Common myeloid progenitor, CD34-positive (primary cell): ENCODE measurements at regions not wholly inside any gene's neighbourhood (a gene's known extent, or its start where the extent isn't known, plus 50 kb on each side); places are given as distances from the start of the nearest gene placed in this dataset.

Experiments
- CTCF ChIA-PET: fragments of 350-600 bp; sonication (Branson Sonifier 250); formaldehyde crosslinking; loops from one replicate; lab custom pipeline; 2021; ENCODE audit warnings: antibody characterized with exemption; lab: Charles Lee
- POLR2A ChIA-PET: fragments of 350-600 bp; sonication (Branson Sonifier 250); formaldehyde crosslinking; loops from one replicate; lab custom pipeline; 2021; ENCODE audit warnings: antibody characterized with exemption; lab: Charles Lee
- DNase-seq, 3 donors: peaks; one replicate each; pipeline versions ENCODE4 v3.0.0 to v3.0.0-alpha.2; 2013
- H3K27ac ChIP-seq, 2 experiments: 1 replicate in 1 of 2; 2 replicates in 1 of 2; pipeline ENCODE4 v1.7.0; 2013; ENCODE audit warnings: inconsistent platforms in 2 of 2, low read length in 2 of 2, mild to moderate bottlenecking in 2 of 2, low read depth in 1 of 2, moderate library complexity in 1 of 2; ENCODE audit not compliant: severe bottlenecking in 2 of 2, insufficient read depth in 1 of 2, poor library complexity in 1 of 2
- H3K27me3 ChIP-seq, 5 experiments: replicated peaks in 2 of 5; 1 replicate in 3 of 5; 2 replicates in 2 of 5; pipeline versions ENCODE4 v1.6.1 to v1.7.0; 2013; ENCODE audit warnings: low read length in 4 of 5, mild to moderate bottlenecking in 2 of 5, moderate library complexity in 2 of 5, inconsistent platforms in 1 of 5; ENCODE audit not compliant: insufficient read depth in 5 of 5, control insufficient read depth in 4 of 5
- H3K36me3 ChIP-seq, 4 experiments: 1 replicate in 2 of 4; 2 replicates in 2 of 4; pipeline versions ENCODE4 v1.6.1 to v1.7.0; 2013; ENCODE audit warnings: low read length in 3 of 4, control low read depth in 1 of 4, mild to moderate bottlenecking in 1 of 4; ENCODE audit not compliant: control insufficient read depth in 4 of 4, insufficient read depth in 4 of 4
- H3K4me1 ChIP-seq, 4 experiments: 1 replicate in 3 of 4; 2 replicates in 1 of 4; pipeline versions ENCODE4 v1.6.1 to v1.7.1; 2013; ENCODE audit warnings: low read length in 3 of 4, mild to moderate bottlenecking in 3 of 4, control low read depth in 1 of 4, inconsistent platforms in 1 of 4, moderate library complexity in 1 of 4; ENCODE audit not compliant: control insufficient read depth in 4 of 4, insufficient read depth in 4 of 4; ENCODE audit errors: control extremely low read depth in 1 of 4
- H3K4me3 ChIP-seq, 7 experiments: 1 replicate in 4 of 7; 2 replicates in 3 of 7; pipeline versions ENCODE4 v1.5.1 to v1.7.0; 2013; ENCODE audit warnings: mild to moderate bottlenecking in 7 of 7, low read length in 6 of 7, moderate library complexity in 6 of 7, inconsistent platforms in 2 of 7, low read depth in 2 of 7, control low read depth in 1 of 7; ENCODE audit not compliant: insufficient read depth in 4 of 7, control insufficient read depth in 1 of 7; ENCODE audit errors: extremely low read depth in 1 of 7
- H3K9me3 ChIP-seq, 5 experiments: 1 replicate in 4 of 5; 2 replicates in 1 of 5; pipeline versions ENCODE4 v1.6.1 to v1.7.1; 2013; ENCODE audit warnings: low read length in 4 of 5, mild to moderate bottlenecking in 2 of 5, inconsistent platforms in 1 of 5, low read depth in 1 of 5, moderate library complexity in 1 of 5; ENCODE audit not compliant: control insufficient read depth in 4 of 5, insufficient read depth in 2 of 5; ENCODE audit errors: control extremely low read depth in 1 of 5
- WGBS: methylation state at CpG from one replicate; pipeline ENCODE4 v1.1.5; 2013; ENCODE audit not compliant: insufficient coverage; 5-methylcytosine and 5-hydroxymethylcytosine counted together

DNA sequence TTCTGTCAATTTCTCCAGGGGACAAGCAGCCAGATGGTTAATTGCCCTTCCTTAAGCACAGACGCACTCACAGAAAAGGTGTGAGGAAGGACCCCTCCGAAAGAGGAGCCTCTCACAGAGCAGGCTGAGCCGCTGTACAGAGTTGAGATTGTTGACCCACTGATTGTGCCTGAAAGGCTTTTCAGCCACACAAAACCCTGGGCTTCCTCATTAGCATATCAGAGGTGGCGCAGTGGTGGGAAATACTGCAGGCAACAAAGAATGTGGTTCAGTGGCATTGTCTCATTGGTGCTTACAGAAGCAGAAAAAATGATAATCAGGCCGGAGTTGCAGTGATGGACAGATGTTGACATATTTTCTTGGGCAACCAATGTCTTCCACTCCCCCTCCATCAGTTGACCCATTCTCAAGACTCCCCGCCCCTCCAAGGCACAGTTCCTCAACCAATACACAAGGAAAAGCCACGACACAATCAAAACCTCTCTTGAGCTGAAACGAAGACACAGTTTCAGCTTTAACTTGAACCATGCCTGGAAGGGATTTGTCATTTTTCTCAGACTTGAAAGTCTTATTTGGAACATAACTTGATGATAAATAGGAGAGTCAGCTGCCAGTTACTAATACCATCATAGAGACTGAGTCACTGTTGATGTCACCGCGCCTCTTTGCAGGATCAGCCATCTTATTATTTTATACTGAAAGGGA, 53.1 kb downstream of the ATXN3L start:
- Histone ChIP-seq H3K36me3 (no peaks in the 10 kb centered on the region), H3K9me3 (no peaks in the 10 kb centered on the region), H3K27ac (no peak overlapping the region), H3K27me3 (peaks cover 0 to 4% (median 0%) of the 10 kb centered on the region in 5 experiments), H3K4me3 (no peak overlapping the region), H3K4me1 (no peaks in the 10 kb centered on the region)
- WGBS: 81% methylated on average over 5 of the region's 10 CpGs
- DNase-seq: no peak
- CTCF ChIA-PET: no interaction called here
- POLR2A ChIA-PET: no interaction called here

GRCh38 chrX:13265549-13266132, 54.2 kb downstream of the ATXN3L start:
- ChIA-PET CTCF (no interaction called here), POLR2A (no interaction called here)
- Histone ChIP-seq H3K4me3 (no peak overlapping the region), H3K27ac (no peak overlapping the region), H3K36me3 (no peaks in the 10 kb centered on the region), H3K27me3 (peaks cover 0 to 4% (median 0%) of the 10 kb centered on the region in 5 experiments), H3K9me3 (no peaks in the 10 kb centered on the region), H3K4me1 (no peaks in the 10 kb centered on the region)
- 84% methylated on average over 2 of the region's 4 CpGs for WGBS
- no peak for DNase-seq

- 82% methylated on average over 1 of the region's 1 CpG for WGBS
- CTCF ChIA-PET: interaction anchor here (1.2 kb wide), 1 partner anchor 10 kb away, joined by 3 read pairs; no protein-coding TSS in a partner anchor
These were observed 54.7 kb downstream of the ATXN3L start for GRCh38 chrX:13265111-13265510.

GRCh38 chrX:13263560-13264251, 56.1 kb downstream of the ATXN3L start:
- H3K4me1 ChIP-seq: no peaks in the 10 kb centered on the region
- POLR2A ChIA-PET: no interaction called here
- no peaks in the 10 kb centered on the region for H3K9me3 ChIP-seq
- WGBS: 100% methylated on average over 3 of the region's 6 CpGs
- no peaks in the 10 kb centered on the region for H3K36me3 ChIP-seq
- DNase-seq: no peak
- no peak overlapping the region for H3K27ac ChIP-seq
- CTCF ChIA-PET: no interaction called here
- H3K27me3 ChIP-seq: peaks cover 0 to 4% (median 0%) of the 10 kb centered on the region in 5 experiments
- no peak overlapping the region for H3K4me3 ChIP-seq

More at GRCh38 chrX:13265111-13265510, 54.7 kb downstream of the ATXN3L start:
- H3K27me3 ChIP-seq: peaks cover 0 to 4% (median 0%) of the 10 kb centered on the region in 5 experiments
- DNase-seq: no peak
- H3K4me3 ChIP-seq: no peak overlapping the region
- H3K4me1 ChIP-seq: no peaks in the 10 kb centered on the region
- H3K9me3 ChIP-seq: no peaks in the 10 kb centered on the region
- H3K27ac ChIP-seq: no peak overlapping the region
- POLR2A ChIA-PET: no interaction called here
- H3K36me3 ChIP-seq: no peaks in the 10 kb centered on the region

DNA sequence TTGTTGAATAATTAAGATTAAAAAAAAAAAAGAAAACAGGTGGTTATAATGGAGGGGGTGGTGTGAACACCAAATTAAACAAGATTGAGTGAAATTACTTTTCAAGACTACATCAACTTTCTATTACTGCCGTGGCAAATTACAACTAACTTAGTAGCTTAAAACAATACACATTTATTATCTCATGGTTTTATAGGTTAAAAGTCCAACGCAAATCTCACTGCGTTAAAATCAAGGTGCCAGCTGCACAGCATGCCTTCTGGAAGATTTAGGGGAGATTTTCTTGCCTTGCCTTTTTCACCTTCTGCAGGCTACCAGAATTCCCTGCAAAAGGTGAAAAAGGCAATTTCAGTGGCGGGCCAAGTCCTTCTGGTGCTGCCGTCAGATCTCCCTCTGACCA, 58.5 kb downstream of the ATXN3L start:
- no peaks in the 10 kb centered on the region for H3K36me3 ChIP-seq
- no peak overlapping the region for H3K4me3 ChIP-seq
- 94% methylated on average over 2 of the region's 5 CpGs for WGBS
- H3K4me1 ChIP-seq: peaks cover 0 to 4% (median 1%) of the 10 kb centered on the region in 4 experiments
- DNase-seq: no peak
- H3K27me3 ChIP-seq: peaks cover 0 to under 1% (median 0%) of the 10 kb centered on the region in 5 experiments
- ChIA-PET POLR2A (no interaction called here), CTCF (interaction anchor here (0.7 kb wide), 1 partner anchor 312 kb away, joined by 6 read pairs; no protein-coding TSS in a partner anchor)
- no peak overlapping the region for H3K27ac ChIP-seq
- no peaks in the 10 kb centered on the region for H3K9me3 ChIP-seq

GRCh38 chrX:13260598-13260997, 59.3 kb downstream of the ATXN3L start:
- no peak overlapping the region for H3K4me3 ChIP-seq
- no peak for DNase-seq
- H3K27me3 ChIP-seq: no peaks in the 10 kb centered on the region
- peaks cover 0 to 4% (median 1%) of the 10 kb centered on the region in 4 experiments for H3K4me1 ChIP-seq
- CTCF ChIA-PET: interaction anchor here (1.2 kb wide), 1 partner anchor 227 kb away, joined by 3 read pairs; no protein-coding TSS in a partner anchor
- POLR2A ChIA-PET: no interaction called here
- no peaks in the 10 kb centered on the region for H3K9me3 ChIP-seq
- no peak overlapping the region for H3K27ac ChIP-seq
- 85% methylated on average over 3 of the region's 4 CpGs for WGBS
- H3K36me3 ChIP-seq: no peaks in the 10 kb centered on the region

- CTCF ChIA-PET: no interaction called here
- no peaks in the 10 kb centered on the region for H3K36me3 ChIP-seq
- 90% methylated on average over 5 of the region's 5 CpGs for WGBS
These were observed 61.1 kb downstream of the ATXN3L start for GRCh38 chrX:13258725-13259124.

More at GRCh38 chrX:13258725-13259124, 61.1 kb downstream of the ATXN3L start:
- Histone ChIP-seq H3K9me3 (no peaks in the 10 kb centered on the region), H3K27ac (no peak overlapping the region), H3K27me3 (no peaks in the 10 kb centered on the region), H3K4me1 (peaks cover 4 to 18% (median 8%) of the 10 kb centered on the region in 4 experiments), H3K4me3 (no peak overlapping the region)
- DNase-seq: no peak
- POLR2A ChIA-PET: no interaction called here
